NCI-H446 (cell line): ENCODE measurements at regions not wholly inside any gene's neighbourhood (a gene's known extent, or its start where the extent isn't known, plus 50 kb on each side); places are given as distances from the start of the nearest gene placed in this dataset.
A peak's percentile ranks its signal among the peaks of the same experiment; 100 is the strongest.

Source experiments
- DNase-seq, 2 experiments: peaks; one replicate each; lab custom pipeline; 2025; lab: John Stamatoyannopoulos, UW

GRCh38 chr6:22026164-22026678, 270.6 kb downstream of the PRL start:
- DNase-seq: no peak

GRCh38 chr6:22027040-22027725, 269.7 kb downstream of the PRL start:
- no peak for DNase-seq

- DNase-seq: no peak
These were observed 268.3 kb downstream of the PRL start for GRCh38 chr6:22028403-22029090.

GRCh38 chr6:22029171-22029570, 267.7 kb downstream of the PRL start:
- peak in 1 of 2 experiments; percentile 26 for DNase-seq

GRCh38 chr6:22030730-22031619, 265.9 kb downstream of the PRL start:
- DNase-seq: no peak

GRCh38 chr6:22035690-22036089, 261.1 kb downstream of the PRL start:
- no peak for DNase-seq

DNA sequence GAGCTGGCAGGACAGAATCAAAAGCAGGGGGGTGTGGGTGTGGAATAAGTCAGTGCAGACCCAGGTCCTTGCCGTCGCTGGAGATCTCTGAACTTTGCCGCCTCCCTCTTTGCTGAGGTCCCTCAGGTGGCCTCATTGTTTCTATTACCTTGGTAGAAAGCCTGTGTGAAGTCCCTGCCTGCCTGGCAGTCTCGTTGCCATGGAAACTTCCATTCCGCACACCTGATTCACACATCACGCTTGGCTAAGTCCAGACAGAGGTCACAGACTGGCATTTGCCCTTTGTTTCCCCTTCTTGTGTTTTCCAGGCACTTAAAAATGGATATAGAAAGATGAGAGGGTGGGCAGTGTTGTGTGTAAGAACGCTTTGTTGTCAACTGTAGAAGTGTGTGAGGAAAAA, 260.6 kb downstream of the PRL start:
- no peak for DNase-seq

DNA sequence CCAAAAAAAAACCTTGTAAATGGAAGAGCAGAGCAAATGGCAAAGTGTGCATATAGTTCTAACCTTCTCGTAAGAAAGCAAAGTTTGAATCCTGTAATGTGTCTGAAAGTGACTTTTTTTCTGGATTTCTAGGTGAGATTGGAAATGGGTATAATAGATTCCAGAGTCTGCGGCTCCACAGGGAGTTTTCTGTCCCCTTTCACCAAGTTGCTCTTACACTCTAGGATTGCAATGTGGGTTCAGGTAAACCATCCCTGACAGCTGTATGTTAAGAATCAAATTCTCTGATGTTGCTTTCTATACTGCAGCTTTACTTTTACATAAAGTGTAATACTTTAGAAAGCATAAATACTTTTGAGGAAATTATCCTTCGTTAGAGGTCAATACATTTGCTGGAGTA, 260.1 kb downstream of the PRL start:
- DNase-seq: no peak

DNA sequence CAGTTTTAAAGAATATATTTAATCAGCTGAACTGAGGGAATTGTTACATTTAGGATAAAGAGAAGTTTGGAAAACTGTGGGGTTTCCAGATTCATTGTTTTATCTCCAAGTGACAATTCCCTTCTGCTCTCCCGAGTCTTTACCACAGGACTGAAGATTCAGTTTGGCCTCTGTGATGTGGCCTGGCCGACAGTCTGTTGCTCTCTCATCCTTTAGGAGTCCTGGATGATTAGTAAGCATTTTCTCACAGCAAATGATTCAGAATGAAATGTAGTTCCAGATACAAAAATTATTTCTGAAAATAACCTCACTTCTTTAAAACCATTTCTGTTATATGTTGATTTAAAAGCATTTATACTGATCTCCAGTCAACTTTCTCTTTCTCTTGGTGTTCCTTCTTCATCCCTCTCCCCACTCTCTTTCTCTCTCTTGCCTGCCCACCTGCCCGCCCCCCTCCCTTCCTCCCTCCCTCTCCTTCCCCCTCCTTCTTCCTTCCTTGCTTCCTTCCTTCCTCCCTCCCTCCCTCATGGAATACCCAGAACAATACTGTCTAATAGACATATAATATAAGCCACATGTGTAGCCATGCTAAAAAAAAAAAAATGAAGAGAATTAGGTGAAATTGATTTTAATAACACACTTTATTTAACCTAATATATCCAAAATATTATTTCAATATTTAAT, 254.9 kb downstream of the PRL start:
- no peak for DNase-seq

DNA sequence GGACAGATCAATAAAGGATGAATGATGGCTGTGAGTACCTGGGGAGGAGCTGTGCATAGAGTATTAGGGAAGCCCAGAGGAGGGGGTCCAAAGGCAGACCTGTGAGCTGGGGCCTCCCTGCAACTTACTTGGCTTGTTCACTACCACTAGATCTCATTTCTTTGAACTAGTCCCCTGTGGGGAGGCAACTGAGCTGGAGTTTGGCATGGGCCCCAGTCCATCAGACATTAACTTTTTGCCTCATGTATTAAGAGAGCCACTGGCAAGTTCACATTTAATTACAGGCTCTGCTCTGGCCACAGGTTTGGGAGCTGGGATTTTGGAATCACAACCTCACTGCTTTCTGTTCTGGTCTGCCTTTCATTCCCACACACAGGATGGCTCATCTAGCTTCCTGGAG, 254.1 kb downstream of the PRL start:
- DNase-seq: peak; percentile 49 to 77

DNA sequence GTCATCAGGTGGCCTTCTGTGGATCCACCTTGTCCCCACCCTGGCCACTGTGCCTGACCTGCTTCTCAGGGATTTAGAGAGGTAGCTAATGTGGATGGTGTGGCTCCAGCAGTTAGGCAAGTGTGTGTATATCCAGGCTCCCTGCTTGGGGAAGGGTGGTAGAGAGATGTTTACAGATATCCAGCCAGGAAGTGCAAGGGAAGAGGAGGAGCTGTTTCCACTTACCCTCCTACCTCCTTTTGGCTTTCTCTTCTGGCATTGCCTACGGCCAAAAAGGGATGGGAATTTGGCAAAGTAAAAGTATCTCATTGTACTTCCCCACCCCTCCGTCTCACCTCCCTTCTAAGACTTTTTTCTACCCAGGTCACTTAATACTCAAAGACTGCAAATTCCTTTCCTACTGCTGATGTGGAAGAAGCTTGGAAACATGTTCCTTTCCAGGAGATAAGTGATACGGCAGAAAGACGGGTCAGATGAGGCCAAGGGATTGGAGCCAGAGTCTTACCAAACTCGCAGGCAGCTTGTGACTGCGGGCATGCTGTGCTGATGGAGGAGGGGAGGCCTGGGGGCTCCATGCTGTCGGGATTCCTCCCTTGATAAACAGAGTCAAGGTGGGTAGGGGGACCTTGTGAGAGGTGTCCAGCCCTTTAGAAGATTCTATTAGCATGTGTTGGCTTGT, 253.4 kb downstream of the PRL start:
- peak; percentile 84 to 86 for DNase-seq

GRCh38 chr6:22045261-22045912, 251.4 kb downstream of the PRL start:
- no peak for DNase-seq

GRCh38 chr6:22049002-22049401, 247.8 kb downstream of the PRL start:
- DNase-seq: no peak

GRCh38 chr6:22053391-22053997, 243.3 kb downstream of the PRL start:
- no peak for DNase-seq

DNA sequence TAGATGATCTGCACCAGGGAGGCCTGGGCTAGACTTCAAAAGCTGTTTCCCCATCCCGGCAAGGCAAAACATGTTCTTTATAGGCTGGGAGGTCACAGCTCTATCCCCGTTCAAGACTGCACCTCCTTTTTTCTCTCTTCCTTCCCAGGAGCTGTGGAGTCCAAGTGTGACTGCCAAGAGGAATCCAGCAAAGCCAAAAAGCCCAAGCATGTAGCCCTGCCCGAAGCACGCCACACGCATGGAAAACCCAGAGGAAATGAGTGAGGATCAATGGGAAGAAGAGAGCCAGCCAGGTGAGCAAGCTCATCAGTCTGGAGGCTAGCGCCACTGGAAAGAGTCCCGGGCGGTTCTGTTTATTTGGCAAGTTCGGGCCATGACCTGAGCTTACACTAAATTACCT, 240.4 kb downstream of the PRL start:
- DNase-seq: no peak

GRCh38 chr6:22057962-22058361, 238.9 kb downstream of the PRL start:
- no peak for DNase-seq

DNA sequence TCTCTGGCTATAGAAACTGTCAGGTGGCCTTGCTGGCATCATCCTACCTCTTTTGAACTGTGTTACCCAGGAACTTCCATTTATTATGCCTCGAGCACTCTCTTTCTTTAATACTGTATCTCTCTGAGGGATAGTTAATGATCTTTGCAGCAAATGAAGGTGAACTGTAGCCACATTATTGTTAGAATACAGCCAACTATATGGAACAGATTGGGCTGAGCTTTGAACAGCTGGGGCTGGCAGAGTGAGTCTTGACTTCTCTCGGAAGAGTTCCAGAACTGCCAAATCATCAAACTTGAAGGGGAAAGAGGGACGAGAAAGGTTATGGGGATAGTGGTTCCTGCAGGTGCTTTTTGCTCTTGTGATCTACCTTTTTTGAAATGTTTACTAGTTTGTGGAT, 237.7 kb downstream of the PRL start:
- DNase-seq: peak; percentile 68 to 90

DNA sequence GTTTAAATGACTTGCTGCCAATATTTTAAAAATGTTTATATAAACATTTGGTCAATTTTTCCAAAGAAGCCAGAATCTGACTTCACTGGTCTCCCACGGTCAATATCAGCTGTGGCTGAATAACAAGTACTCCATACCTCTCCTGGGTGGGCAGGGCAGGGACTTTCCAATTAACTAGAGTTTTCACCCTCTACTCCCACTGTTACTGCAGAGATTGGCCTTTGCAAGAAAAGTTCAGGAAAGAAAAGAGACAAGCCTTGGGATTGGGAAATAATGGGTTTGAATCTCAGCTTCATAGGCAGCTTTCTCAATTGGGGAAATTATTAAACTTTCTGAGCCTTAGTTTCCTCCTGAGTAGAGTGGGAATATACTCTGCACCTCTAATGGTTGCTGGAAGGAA, 236.9 kb downstream of the PRL start:
- DNase-seq: no peak

GRCh38 chr6:22062807-22063408, 233.9 kb downstream of the PRL start:
- DNase-seq: peak in 1 of 2 experiments; percentile 26

- no peak for DNase-seq
These were observed 232.3 kb downstream of the PRL start for GRCh38 chr6:22064558-22064957.
